Left ventricle myocardium inferior (tissue), 1 donor: ENCODE measurements at regions not wholly inside any gene's neighbourhood (a gene's known extent, or its start where the extent isn't known, plus 50 kb on each side); places are given as distances from the start of the nearest gene placed in this dataset.

ENCODE experiments used
- DNase-seq: peaks from one replicate; pipeline ENCODE4 v3.0.0-alpha.2; 2020
- H3K27ac ChIP-seq: fragments of 200-600 bp; replicated peaks from 2 replicates; pipeline ENCODE4 v1.8.0; 2021
- H3K27me3 ChIP-seq: fragments of 200-600 bp; 2 replicates; pipeline ENCODE4 v1.8.0; 2021; ENCODE audit warnings: low read depth
- H3K36me3 ChIP-seq: fragments of 200-600 bp; 2 replicates; pipeline ENCODE4 v1.8.0; 2021
- H3K4me1 ChIP-seq: fragments of 200-600 bp; 2 replicates; pipeline ENCODE4 v1.8.0; 2021
- H3K4me3 ChIP-seq: fragments of 200-600 bp; 2 replicates; pipeline ENCODE4 v1.8.0; 2021; ENCODE audit warnings: mild to moderate bottlenecking, moderate library complexity
- H3K9me3 ChIP-seq: fragments of 200-600 bp; replicated peaks from 2 replicates; pipeline ENCODE4 v1.8.0; 2021
- intact Hi-C: fragments of 100-400 bp; cut with micrococcal nuclease; formaldehyde crosslinking; loops from one replicate; pipeline ENCODE4 v1.11.0; 2022
- TF ChIP-seq, protein P1 (sequence below): fragments of 200-600 bp; IDR thresholded peaks from 2 replicates; pipeline ENCODE4 v1.8.0; 2021; ENCODE audit warnings: antibody characterized with exemption, mild to moderate bottlenecking, borderline replicate concordance
- donor health status: DM: no; HTN: yes; CAD: no; lungs with severe emphysema.

DNA sequence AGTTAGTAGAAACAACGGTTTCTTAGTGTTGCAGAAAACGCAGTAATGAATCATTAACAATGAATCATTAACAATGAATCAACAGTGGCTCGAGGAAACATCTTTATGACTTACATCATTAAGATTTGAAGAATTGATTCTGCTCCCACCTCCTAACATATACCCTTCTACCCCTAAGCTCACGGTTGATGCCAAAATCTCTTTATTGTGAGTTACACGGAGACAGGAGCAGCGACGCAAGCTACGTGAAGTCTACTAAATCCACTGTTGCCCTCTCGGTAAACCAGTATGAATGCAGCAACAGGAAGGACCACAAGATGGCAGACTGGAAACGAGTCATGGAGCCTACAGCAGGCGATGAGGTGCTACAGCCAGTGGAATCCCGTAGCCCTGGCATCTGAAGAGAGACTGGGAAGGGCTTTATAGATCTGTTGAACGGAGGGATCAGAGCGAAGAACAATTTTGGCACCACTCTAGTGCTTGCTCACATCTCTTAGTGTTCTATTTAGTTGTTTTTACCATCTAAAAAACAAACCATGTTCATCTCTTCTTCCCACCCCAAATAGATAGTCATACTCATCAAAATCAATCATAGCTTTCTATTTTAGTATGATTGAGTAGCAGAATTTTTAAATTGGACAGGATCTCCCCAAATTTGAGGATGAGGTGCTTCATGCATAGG, 332.7 kb downstream of the DUSP6 start:
- Histone ChIP-seq H3K27ac (no peak overlapping the region), H3K27me3 (no peaks in the 10 kb centered on the region), H3K36me3 (no peaks in the 10 kb centered on the region), H3K9me3 (no peaks in the 10 kb centered on the region), H3K4me3 (peak overlapping the region; percentile 50), H3K4me1 (peaks cover 12% of the 10 kb centered on the region)
- intact Hi-C loops: loop anchor here (2.0 to 5.0 kb wide), 2 partner anchors 441 to 508 kb away; partner anchors contain the start of gene POC1B
- TF ChIP-seq, protein P1, sequence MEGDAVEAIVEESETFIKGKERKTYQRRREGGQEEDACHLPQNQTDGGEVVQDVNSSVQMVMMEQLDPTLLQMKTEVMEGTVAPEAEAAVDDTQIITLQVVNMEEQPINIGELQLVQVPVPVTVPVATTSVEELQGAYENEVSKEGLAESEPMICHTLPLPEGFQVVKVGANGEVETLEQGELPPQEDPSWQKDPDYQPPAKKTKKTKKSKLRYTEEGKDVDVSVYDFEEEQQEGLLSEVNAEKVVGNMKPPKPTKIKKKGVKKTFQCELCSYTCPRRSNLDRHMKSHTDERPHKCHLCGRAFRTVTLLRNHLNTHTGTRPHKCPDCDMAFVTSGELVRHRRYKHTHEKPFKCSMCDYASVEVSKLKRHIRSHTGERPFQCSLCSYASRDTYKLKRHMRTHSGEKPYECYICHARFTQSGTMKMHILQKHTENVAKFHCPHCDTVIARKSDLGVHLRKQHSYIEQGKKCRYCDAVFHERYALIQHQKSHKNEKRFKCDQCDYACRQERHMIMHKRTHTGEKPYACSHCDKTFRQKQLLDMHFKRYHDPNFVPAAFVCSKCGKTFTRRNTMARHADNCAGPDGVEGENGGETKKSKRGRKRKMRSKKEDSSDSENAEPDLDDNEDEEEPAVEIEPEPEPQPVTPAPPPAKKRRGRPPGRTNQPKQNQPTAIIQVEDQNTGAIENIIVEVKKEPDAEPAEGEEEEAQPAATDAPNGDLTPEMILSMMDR: peak; percentile 93
- peak; percentile 46 for DNase-seq

DNA sequence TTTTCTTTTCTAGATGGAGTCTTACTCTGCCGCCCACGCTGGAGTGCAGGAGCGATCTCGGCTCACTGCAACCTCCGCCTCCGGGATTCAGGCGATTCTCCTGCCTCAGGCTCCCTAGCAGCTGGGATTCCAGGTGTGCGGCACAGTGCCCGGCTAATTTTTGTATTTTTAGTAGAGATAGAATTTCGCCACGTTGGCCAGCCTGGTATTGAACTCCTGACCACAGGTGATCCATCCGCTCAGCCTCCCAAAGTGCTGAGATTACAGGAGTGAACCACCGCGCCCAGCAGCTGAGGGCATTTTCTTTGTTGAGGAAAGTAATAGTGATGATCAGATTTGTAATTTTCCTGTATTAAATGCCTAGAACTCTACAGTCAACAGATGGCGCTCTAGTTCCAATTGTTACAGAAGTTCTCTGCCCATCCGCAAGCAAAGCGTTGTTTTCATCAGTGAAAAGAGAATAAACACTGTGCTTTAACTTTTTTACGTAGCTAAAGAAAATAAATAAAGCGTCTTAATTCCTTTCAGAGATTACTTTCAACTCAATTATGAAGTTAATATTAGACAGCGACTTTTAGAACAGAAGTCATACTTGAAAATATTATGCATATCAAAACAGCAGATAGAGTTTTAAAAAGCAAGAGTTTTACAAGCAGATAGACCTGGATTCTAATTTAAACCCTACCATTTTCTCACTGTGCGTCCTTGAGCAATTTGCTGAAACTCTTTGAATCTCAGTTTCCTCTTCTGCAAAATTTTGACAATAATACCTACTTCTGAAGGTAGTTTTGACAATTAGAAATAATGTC, 335.1 kb downstream of the DUSP6 start:
- Histone ChIP-seq H3K27ac (no peak overlapping the region), H3K9me3 (no peaks in the 10 kb centered on the region), H3K4me1 (peaks cover 12% of the 10 kb centered on the region), H3K36me3 (no peaks in the 10 kb centered on the region), H3K27me3 (no peaks in the 10 kb centered on the region), H3K4me3 (peak overlapping the region; percentile 4)
- DNase-seq: peak; percentile 13
- TF ChIP-seq, protein P1: peak; percentile 82
- intact Hi-C loops: loop anchor here (5.0 kb wide), 1 partner anchor 510 kb away; the partner anchor contains the start of gene POC1B

DNA sequence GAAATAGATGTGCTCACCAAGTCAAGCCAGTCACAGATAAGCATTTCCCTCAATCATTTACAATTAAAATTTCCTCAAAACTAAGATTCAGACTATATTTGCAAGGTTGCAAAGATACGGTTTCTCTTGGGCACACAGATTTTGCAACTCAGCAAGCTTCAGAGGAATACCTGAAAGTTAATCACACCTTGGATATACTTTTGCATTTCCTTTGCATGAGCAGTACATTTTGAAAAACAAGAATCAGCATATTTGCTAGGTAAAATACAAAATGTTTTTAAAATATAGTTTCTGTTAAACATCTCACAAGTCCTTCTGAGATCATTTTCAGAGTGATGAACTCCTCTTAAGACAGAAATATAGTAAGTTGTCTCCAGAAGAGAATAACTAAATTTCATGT, 336.9 kb downstream of the DUSP6 start:
- intact Hi-C loops: loop anchor here (5.0 kb wide), 1 partner anchor 512 kb away; the partner anchor contains the start of gene POC1B
- DNase-seq: no peak

DNA sequence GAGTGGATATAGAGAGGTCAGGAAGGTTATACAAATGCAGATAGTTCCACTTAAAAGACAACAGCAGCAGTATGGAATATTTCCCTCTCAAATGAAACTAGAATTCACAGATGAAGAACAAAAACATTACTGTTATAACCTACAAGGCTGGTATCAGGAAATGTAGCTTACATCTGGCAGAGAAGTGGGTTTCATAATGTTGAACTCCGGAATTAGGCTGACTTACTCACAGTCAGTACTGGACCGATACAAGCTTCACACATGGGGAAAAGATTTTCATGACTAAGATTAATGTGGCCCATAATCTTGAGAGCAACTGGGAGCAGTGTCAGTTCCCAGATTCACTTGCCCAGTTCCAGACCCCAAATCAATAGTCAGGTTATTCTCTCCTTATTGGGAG, 353.9 kb downstream of the DUSP6 start:
- no peak for DNase-seq
- H3K9me3 ChIP-seq: no peaks in the 10 kb centered on the region
- H3K4me1 ChIP-seq: no peaks in the 10 kb centered on the region
- intact Hi-C loops: loop anchor here (10.0 kb wide), 2 partner anchors 414 to 844 kb away; partner anchors contain the start of gene KITLG
- H3K27ac ChIP-seq: no peak overlapping the region
- TF ChIP-seq, protein P1: no peak
- H3K4me3 ChIP-seq: no peak overlapping the region
- no peaks in the 10 kb centered on the region for H3K36me3 ChIP-seq
- no peaks in the 10 kb centered on the region for H3K27me3 ChIP-seq

More for the DNA sequence above, 336.9 kb downstream of the DUSP6 start:
- TF ChIP-seq, protein P1: no peak
- peaks cover 12% of the 10 kb centered on the region for H3K4me1 ChIP-seq
- H3K9me3 ChIP-seq: no peaks in the 10 kb centered on the region
- H3K27ac ChIP-seq: no peak overlapping the region
- no peak overlapping the region for H3K4me3 ChIP-seq
- no peaks in the 10 kb centered on the region for H3K27me3 ChIP-seq
- no peaks in the 10 kb centered on the region for H3K36me3 ChIP-seq

DNA sequence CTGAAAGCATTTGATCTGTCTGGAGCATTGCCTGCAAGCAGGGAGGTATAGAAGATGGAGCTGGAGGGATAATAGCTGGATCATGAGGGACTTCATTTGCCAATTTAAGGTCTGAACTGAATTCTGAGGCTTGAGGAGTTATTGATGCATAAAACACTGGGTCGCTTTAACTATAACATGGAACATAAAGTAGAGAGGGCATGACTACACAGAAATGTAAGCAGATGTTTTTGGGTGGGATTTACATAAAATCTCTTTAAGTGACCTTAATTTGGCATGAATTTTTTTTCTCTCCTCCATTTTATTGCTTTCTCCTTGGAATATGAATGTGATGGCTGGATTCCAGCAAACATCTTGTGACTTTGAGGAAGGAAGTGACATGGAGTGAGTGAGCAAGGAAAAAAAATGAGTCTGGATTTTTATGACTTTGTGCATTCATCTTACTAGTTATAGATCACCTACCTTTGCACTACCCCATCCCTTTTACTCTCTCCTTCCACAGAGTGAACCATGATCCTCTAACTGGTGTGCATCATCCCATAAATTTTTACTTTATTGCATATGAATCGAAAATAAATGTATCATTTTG, 356.0 kb downstream of the DUSP6 start:
- Histone ChIP-seq H3K4me1 (no peaks in the 10 kb centered on the region), H3K4me3 (no peak overlapping the region), H3K36me3 (no peaks in the 10 kb centered on the region), H3K27ac (no peak overlapping the region), H3K27me3 (no peaks in the 10 kb centered on the region), H3K9me3 (no peaks in the 10 kb centered on the region)
- intact Hi-C loops: loop anchor here (10.0 kb wide), 2 partner anchors 411 to 841 kb away; partner anchors contain the start of gene KITLG
- TF ChIP-seq, protein P1: no peak
- DNase-seq: no peak
